Osteocyte (in vitro differentiated cells): ENCODE measurements at regions not wholly inside any gene's neighbourhood (a gene's known extent, or its start where the extent isn't known, plus 50 kb on each side); places are given as distances from the start of the nearest gene placed in this dataset.
"Not testable (repeated sequence)": the region's sequence is repeated elsewhere in the genome, so short reads cannot be mapped to it uniquely, and the experiment has no call there.

ENCODE experiments used
- DNase-seq: peaks from one replicate; pipeline ENCODE4 v3.0.0; 2021; ENCODE audit warnings: mixed read lengths; ENCODE audit not compliant: unreplicated experiment; ENCODE audit errors: extremely low spot score
- H3K27ac Mint-ChIP-seq: one replicate; pipeline ENCODE4 v1.8.0; 2021; ENCODE audit warnings: mild to moderate bottlenecking, mixed read lengths; ENCODE audit not compliant: unreplicated experiment
- H3K27me3 Mint-ChIP-seq: one replicate; pipeline ENCODE4 v1.8.0; 2021; ENCODE audit warnings: mixed read lengths; ENCODE audit not compliant: unreplicated experiment
- H3K36me3 Mint-ChIP-seq: one replicate; pipeline ENCODE4 v1.8.0; 2021; ENCODE audit warnings: mixed read lengths; ENCODE audit not compliant: unreplicated experiment
- H3K4me1 Mint-ChIP-seq: one replicate; pipeline ENCODE4 v1.8.0; 2021; ENCODE audit warnings: mixed read lengths; ENCODE audit not compliant: unreplicated experiment
- H3K4me3 Mint-ChIP-seq: one replicate; pipeline ENCODE4 v1.8.0; 2021; ENCODE audit warnings: mild to moderate bottlenecking, moderate library complexity, mixed read lengths; ENCODE audit not compliant: unreplicated experiment
- H3K9me3 Mint-ChIP-seq: one replicate; pipeline ENCODE4 v1.8.0; 2021; ENCODE audit warnings: mixed read lengths; ENCODE audit not compliant: unreplicated experiment
- TF ChIP-seq, protein P1 (sequence below): fragments of 200-600 bp; sonication (generic); IDR thresholded peaks from 2 replicates; pipeline ENCODE4 v1.5.0; 2021; ENCODE audit warnings: antibody characterized with exemption, mild to moderate bottlenecking, moderate library complexity

DNA sequence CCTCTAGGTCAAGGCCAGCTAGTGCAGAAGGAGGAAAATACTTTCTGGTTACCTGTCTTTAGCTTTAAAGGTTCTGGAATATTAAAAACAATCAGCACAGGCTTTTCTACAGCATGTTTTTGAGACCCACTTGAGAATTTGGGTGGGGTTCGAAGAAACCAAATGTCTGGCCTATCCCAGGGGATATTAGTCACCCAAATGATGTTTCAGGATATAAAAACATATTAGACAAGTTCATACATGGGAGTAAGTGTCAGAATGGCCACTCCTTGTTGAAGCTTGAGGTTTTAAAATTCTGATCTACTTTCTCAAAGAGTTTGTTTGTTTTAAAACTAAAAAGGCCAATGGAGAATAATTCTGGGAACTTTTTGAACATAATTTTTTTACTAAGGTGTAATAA lies 158.6 kb upstream of the DLX2 start:
- Mint-ChIP-seq H3K4me3 (no peak overlapping the region), H3K9me3 (no peaks in the 10 kb centered on the region), H3K4me1 (peaks cover 24% of the 10 kb centered on the region), H3K36me3 (no peaks in the 10 kb centered on the region), H3K27me3 (no peaks in the 10 kb centered on the region), H3K27ac (peak overlapping the region; percentile 51)
- TF ChIP-seq, protein P1, sequence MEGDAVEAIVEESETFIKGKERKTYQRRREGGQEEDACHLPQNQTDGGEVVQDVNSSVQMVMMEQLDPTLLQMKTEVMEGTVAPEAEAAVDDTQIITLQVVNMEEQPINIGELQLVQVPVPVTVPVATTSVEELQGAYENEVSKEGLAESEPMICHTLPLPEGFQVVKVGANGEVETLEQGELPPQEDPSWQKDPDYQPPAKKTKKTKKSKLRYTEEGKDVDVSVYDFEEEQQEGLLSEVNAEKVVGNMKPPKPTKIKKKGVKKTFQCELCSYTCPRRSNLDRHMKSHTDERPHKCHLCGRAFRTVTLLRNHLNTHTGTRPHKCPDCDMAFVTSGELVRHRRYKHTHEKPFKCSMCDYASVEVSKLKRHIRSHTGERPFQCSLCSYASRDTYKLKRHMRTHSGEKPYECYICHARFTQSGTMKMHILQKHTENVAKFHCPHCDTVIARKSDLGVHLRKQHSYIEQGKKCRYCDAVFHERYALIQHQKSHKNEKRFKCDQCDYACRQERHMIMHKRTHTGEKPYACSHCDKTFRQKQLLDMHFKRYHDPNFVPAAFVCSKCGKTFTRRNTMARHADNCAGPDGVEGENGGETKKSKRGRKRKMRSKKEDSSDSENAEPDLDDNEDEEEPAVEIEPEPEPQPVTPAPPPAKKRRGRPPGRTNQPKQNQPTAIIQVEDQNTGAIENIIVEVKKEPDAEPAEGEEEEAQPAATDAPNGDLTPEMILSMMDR: no peak
- no peak for DNase-seq

DNA sequence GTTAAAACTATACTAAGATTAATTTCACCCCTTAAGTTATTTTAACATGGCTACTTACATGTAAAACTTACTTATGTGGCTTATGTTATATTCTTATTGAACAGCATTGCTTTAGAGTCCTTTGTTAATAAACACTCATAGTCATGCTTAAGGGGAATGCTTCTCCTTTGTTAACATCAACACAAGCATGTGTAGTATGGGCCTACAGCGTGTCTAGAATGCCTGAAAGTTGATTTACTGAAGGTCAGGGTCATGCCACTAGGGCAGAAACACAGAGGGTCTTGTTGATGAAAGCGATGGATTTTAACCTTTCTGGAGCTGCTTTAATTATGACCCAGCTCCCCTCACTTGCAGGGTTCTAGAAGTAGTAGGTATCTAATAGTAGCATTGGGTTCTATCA lies 159.8 kb upstream of the DLX2 start:
- Mint-ChIP-seq H3K9me3 (no peaks in the 10 kb centered on the region), H3K27ac (no peak overlapping the region), H3K27me3 (no peaks in the 10 kb centered on the region), H3K4me3 (no peak overlapping the region), H3K36me3 (no peaks in the 10 kb centered on the region), H3K4me1 (peaks cover 15% of the 10 kb centered on the region)
- no peak for DNase-seq
- TF ChIP-seq, protein P1: no peak

DNA sequence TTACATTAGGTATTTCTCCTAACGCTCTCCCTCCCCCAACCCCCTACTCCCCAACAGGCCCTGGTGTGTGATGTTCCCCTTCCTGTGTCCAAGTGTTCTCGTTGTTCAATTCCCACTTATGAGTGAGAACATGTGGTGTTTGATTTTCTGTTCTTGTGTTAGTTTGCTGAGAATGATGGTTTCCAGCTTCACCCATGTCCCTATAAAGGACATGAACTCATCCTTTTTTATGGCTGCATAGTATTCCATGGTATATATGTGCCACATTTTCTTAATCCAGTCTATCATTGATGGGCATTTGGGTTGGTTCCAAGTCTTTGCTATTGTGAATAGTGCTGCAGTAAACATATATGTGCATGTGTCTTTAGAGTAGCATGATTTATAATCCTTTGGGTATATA lies 162.1 kb upstream of the DLX2 start:
- not testable (repeated sequence) for H3K27me3 Mint-ChIP-seq, H3K9me3 Mint-ChIP-seq, H3K27ac Mint-ChIP-seq, DNase-seq, H3K4me3 Mint-ChIP-seq, H3K36me3 Mint-ChIP-seq
- peaks cover 14% of the 10 kb centered on the region for H3K4me1 Mint-ChIP-seq

GRCh38 chr2:172269507-172270244 lies 157.7 kb upstream of the ITGA6 start:
- H3K27me3 Mint-ChIP-seq, H3K9me3 Mint-ChIP-seq, H3K36me3 Mint-ChIP-seq, H3K4me3 Mint-ChIP-seq, DNase-seq, H3K4me1 Mint-ChIP-seq, H3K27ac Mint-ChIP-seq: not testable (repeated sequence)

DNA sequence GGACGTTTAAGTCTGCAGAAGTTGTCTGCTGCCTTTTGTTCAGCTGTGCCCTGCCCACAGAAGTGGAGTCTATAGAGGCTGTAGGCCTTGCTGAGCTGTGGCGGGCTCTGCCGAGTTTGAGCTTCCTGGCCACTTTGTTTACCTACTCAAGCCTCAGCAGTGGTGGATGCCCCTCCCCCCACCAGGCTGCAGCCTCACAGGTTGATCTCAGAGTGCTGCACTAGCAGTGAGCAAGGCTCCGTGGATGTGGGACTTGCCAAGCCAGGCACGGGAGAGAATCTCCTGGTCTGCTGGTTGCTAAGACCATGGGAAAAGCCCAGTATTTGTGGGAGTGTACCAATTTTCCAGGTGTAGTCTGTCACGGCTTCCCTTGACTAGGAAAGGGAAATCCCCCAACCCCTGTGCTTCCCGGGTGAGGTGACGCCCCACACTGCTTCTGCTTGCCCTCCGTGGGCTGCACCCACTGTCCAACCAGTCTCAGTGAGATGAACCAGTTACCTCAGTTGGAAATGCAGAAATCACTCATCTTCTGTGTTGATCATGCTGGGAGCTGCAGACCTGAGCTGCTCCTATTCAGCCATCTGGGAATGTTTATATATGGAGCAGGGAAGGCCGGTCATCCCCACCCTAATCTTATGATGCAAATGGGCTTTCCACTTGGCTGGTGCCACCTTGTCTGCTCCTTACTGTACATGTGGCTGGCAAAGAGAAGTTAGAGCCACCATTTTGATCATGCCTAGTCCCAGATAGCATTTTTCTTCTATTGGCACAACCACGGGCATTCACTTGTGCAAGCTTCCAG lies 156.9 kb upstream of the ITGA6 start:
- no peak for DNase-seq
- TF ChIP-seq, protein P1: no peak
- Mint-ChIP-seq H3K9me3 (no peaks in the 10 kb centered on the region), H3K4me1 (no peaks in the 10 kb centered on the region), H3K27ac (no peak overlapping the region), H3K4me3 (no peak overlapping the region), H3K27me3 (no peaks in the 10 kb centered on the region), H3K36me3 (peaks cover 2% of the 10 kb centered on the region)

DNA sequence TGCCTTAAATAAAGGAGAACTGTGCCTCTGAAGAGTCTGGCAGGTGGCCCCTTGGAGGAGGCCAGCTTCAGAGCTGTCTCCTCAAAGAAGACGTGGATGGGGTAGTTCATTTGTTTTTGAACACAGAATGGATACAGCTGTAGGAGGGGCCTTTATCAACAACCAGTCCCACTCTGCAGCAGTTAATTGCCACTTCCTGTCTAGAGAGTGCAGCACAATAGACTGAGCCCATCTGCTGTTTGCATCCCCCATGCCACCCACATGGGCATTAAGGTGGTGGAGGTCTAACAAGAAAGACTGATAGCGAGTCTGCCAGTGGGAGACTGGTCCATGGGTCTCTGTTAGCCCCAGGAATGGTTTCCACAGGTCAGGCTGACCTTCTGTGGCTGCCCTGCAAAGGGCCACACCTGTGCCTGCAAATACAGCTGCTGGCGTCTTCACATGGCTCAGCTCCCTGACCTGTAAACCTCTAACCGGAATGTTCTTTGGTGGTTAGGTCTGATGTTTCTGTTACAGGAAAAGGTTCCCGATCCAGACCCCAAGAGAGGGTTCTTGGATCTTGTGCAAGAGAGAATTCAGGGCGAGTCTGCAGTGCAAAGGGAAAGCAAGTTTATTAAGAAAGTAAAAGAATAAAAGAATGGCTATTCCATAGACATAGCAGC lies 153.3 kb upstream of the ITGA6 start:
- no peak overlapping the region for H3K27ac Mint-ChIP-seq
- peaks cover 5% of the 10 kb centered on the region for H3K9me3 Mint-ChIP-seq
- no peak overlapping the region for H3K4me3 Mint-ChIP-seq
- DNase-seq: no peak
- TF ChIP-seq, protein P1: no peak
- H3K4me1 Mint-ChIP-seq: no peaks in the 10 kb centered on the region
- H3K36me3 Mint-ChIP-seq: peaks cover 5% of the 10 kb centered on the region
- no peaks in the 10 kb centered on the region for H3K27me3 Mint-ChIP-seq
